GM23248 (cell line): ENCODE measurements at regions not wholly inside any gene's neighbourhood (a gene's known extent, or its start where the extent isn't known, plus 50 kb on each side); places are given as distances from the start of the nearest gene placed in this dataset.

ENCODE experiments used
- EZH2 ChIP-seq: fragments of 200-600 bp; sonication (generic); IDR thresholded peaks from 2 replicates; pipeline ENCODE4 v1.6.1; 2018; ENCODE audit warnings: antibody characterized with exemption, mild to moderate bottlenecking; ENCODE audit not compliant: insufficient read depth, poor library complexity, severe bottlenecking
- EZH2phosphoT487 ChIP-seq: fragments of 200-600 bp; sonication (generic); IDR thresholded peaks from 2 replicates; pipeline ENCODE4 v1.6.1; 2018; ENCODE audit warnings: antibody characterized with exemption, moderate library complexity, mild to moderate bottlenecking, low read depth; ENCODE audit not compliant: insufficient read depth

DNA sequence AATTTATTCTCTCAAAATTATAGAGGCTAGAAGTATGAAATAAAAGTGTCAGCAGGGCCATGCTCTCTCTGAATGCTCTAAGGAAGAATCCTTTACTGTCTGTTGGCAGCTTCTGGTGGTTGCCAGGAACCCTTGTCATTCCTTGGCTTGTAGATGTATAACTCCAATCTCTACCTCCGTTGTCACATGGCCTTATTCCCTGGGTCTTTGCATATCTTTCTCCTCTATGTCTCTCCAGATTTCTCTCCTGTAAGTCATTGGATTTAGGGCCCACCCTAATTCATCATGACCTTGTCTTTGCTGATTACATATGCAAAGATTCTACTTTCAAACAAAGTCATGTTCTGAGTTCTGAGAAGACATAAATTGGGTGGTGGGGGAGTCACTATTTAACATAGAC lies 127.0 kb upstream of the CHST9 start:
- no peak for TF ChIP-seq EZH2phosphoT487
- no peak for TF ChIP-seq EZH2
